ENCODE measurements at regions not wholly inside any gene's neighbourhood (a gene's known extent, or its start where the extent isn't known, plus 50 kb on each side); places are given as distances from the start of the nearest gene placed in this dataset.

DNA sequence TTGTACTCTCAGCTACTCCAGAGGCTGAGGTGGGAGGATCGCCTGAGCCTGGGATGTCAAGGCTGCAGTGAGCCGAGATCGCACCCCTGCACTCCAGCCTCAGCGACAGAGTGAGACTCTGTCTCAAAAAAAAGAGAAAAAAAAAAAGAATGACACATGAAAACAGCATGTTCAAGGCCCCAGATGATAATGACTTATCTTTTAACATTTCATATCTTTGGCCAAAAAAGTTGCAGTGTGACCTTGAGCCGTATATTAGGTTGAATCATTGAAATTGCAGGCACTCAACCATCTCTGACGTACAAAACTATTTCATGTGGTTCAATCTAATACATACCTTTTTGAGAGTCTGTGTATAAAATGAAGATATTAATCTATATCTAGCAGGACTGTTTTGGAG, 79.1 kb upstream of the CPEB4 start:
- TF ChIP-seq JUND (IDR thresholded peaks at IDR 0.05; ENCODE audit: low read length) (no peak), SP2 (IDR thresholded peaks at IDR 0.05; ENCODE audit: low read length) (no peak), EP300 (IDR thresholded peaks at IDR 0.05; ENCODE audit: borderline replicate concordance in 1 of 2, low read depth in 2 of 2, low read length in 2 of 2) (no peak), CBX5 (IDR thresholded peaks at IDR 0.05; ENCODE audit: low read depth, low read length) (no peak), POLR2AphosphoS5 (IDR thresholded peaks at IDR 0.05; ENCODE audit: low read depth, low read length) (no peak), MAFK (IDR thresholded peaks at IDR 0.05; ENCODE audit: low read depth, low read length) (no peak), EZH2 (IDR thresholded peaks at IDR 0.05; ENCODE audit: low read depth, low read length, severe bottlenecking) (no peak), HDAC2 (IDR thresholded peaks at IDR 0.05; ENCODE audit: borderline replicate concordance in 1 of 2, low read depth in 2 of 2, low read length in 2 of 2) (no peak), CREB1 (IDR thresholded peaks at IDR 0.05) (no peak), CHD2 (IDR thresholded peaks at IDR 0.05; ENCODE audit: low read length) (no peak), CTCF (IDR thresholded peaks at IDR 0.05; ENCODE audit: control extremely low read depth in 1 of 3, insufficient read depth in 1 of 3, low read depth in 1 of 3, low read length in 3 of 3) (no peak), TBP (IDR thresholded peaks at IDR 0.05; ENCODE audit: low read depth, low read length) (no peak), RXRA (IDR thresholded peaks at IDR 0.05; ENCODE audit: insufficient read depth, low read depth, low read length) (no peak)
- TF ChIP-seq, protein P1, sequence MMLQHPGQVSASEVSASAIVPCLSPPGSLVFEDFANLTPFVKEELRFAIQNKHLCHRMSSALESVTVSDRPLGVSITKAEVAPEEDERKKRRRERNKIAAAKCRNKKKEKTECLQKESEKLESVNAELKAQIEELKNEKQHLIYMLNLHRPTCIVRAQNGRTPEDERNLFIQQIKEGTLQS (IDR thresholded peaks at IDR 0.05; ENCODE audit: insufficient read depth, low read depth, low read length) = no peak
